ENCODE measurements at regions not wholly inside any gene's neighbourhood (a gene's known extent, or its start where the extent isn't known, plus 50 kb on each side); places are given as distances from the start of the nearest gene placed in this dataset.

DNA sequence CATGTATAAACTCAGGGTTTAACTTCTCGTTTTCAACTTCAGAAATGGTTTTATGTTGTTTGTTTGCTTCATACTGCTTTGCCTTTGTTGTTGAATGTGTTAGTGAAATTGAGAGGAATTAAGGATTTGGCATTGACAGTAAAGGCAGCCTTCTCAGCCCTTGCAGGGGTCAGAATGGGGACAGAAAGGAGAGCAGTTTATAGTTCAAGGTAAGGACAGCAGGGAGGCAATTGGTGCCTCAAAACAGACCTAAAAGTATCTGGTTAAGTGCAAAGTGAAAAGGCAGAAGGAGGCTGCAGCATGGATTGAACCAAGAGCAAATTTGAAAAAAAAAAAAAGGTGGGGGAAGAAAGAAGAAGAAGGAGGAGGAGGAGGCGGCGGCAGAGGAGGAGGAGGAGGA lies 835.0 kb upstream of the ADGRL3 start:
- TF ChIP-seq GATA2 (IDR thresholded peaks at IDR 0.05; ENCODE audit: low read depth, low read length), result no peak
- TF ChIP-seq GATA3 (IDR thresholded peaks at IDR 0.05; ENCODE audit: low read depth, low read length), result no peak
